PC-9 (cell line): ENCODE measurements at regions not wholly inside any gene's neighbourhood (a gene's known extent, or its start where the extent isn't known, plus 50 kb on each side); places are given as distances from the start of the nearest gene placed in this dataset.

Source experiments
- EZH2 ChIP-seq: fragments of 200-600 bp; sonication (generic); IDR thresholded peaks from 2 replicates; pipeline ENCODE4 v1.8.0; 2017; ENCODE audit warnings: antibody characterized with exemption, low read depth
- TF ChIP-seq, protein P1 (sequence below): fragments of 200-600 bp; sonication (generic); conservative IDR thresholded peaks from 2 replicates; pipeline ENCODE4 v1.6.1; 2017; ENCODE audit warnings: mixed run types, antibody characterized with exemption, mild to moderate bottlenecking, moderate library complexity

DNA sequence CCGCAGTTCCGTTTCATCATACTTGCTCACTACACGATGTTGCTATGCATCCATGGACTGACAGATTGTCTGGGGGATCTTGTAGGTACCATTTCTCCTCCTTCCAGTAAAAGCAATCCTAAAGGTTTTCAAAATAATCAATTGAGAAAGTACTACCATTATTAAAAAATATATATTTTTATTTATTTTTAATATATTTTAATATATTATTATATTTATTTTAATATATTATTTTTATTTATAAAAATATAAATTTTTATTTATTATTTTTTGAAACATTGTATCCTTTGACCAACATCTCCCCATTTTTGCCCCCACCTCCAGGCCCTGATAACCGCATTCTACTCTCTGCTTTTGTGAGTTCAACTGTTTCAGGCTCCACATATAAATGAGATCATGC lies 237.6 kb upstream of the IRX4 start:
- TF ChIP-seq, protein P1, sequence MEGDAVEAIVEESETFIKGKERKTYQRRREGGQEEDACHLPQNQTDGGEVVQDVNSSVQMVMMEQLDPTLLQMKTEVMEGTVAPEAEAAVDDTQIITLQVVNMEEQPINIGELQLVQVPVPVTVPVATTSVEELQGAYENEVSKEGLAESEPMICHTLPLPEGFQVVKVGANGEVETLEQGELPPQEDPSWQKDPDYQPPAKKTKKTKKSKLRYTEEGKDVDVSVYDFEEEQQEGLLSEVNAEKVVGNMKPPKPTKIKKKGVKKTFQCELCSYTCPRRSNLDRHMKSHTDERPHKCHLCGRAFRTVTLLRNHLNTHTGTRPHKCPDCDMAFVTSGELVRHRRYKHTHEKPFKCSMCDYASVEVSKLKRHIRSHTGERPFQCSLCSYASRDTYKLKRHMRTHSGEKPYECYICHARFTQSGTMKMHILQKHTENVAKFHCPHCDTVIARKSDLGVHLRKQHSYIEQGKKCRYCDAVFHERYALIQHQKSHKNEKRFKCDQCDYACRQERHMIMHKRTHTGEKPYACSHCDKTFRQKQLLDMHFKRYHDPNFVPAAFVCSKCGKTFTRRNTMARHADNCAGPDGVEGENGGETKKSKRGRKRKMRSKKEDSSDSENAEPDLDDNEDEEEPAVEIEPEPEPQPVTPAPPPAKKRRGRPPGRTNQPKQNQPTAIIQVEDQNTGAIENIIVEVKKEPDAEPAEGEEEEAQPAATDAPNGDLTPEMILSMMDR, result no peak
- no peak for TF ChIP-seq EZH2
